Fibroblast of mammary gland (primary cell): ENCODE measurements at regions not wholly inside any gene's neighbourhood (a gene's known extent, or its start where the extent isn't known, plus 50 kb on each side); places are given as distances from the start of the nearest gene placed in this dataset.

Experiments
- DNase-seq: peaks from one replicate; pipeline ENCODE4 v3.0.0-alpha.2; 2010; ENCODE audit warnings: low read depth
- H3K4me3 ChIP-seq: 2 replicates; pipeline ENCODE4 v1.5.1; 2011; ENCODE audit warnings: low read depth, mild to moderate bottlenecking, low read length, moderate library complexity; ENCODE audit not compliant: control insufficient read depth
- CTCF ChIP-seq: conservative IDR thresholded peaks from 2 replicates; pipeline ENCODE4 v1.5.1; 2011; ENCODE audit warnings: low read depth, low read length, inconsistent platforms; ENCODE audit not compliant: control insufficient read depth, insufficient read depth

- no peak for TF ChIP-seq CTCF
- DNase-seq, result no peak
- H3K4me3 ChIP-seq, result no peak overlapping the region
Observed at GRCh38 chr13:50071379-50071778, 56.1 kb downstream of the KCNRG start.

- no peak for DNase-seq
- no peak for TF ChIP-seq CTCF
- no peak overlapping the region for H3K4me3 ChIP-seq
Observed at GRCh38 chr13:50072676-50073075, 57.4 kb downstream of the KCNRG start.

- TF ChIP-seq CTCF, result no peak
- no peak overlapping the region for H3K4me3 ChIP-seq
Observed at GRCh38 chr13:50073340-50073739, 58.1 kb downstream of the KCNRG start.

GRCh38 chr13:50074843-50075242 lies 59.6 kb downstream of the KCNRG start:
- no peak overlapping the region for H3K4me3 ChIP-seq
- TF ChIP-seq CTCF, result no peak
- DNase-seq, result no peak

More at GRCh38 chr13:50073340-50073739, 58.1 kb downstream of the KCNRG start:
- DNase-seq, result no peak

GRCh38 chr13:50075619-50076097 lies 60.4 kb downstream of the KCNRG start:
- TF ChIP-seq CTCF, result no peak
- DNase-seq, result peak; percentile 40
- no peak overlapping the region for H3K4me3 ChIP-seq

GRCh38 chr13:50077431-50077830 lies 62.2 kb downstream of the KCNRG start:
- no peak overlapping the region for H3K4me3 ChIP-seq
- no peak for DNase-seq
- TF ChIP-seq CTCF, result no peak
